NCI-H2081 (cell line): ENCODE measurements at regions not wholly inside any gene's neighbourhood (a gene's known extent, or its start where the extent isn't known, plus 50 kb on each side); places are given as distances from the start of the nearest gene placed in this dataset.

Experiments
- DNase-seq, 2 experiments: peaks; one replicate each; lab custom pipeline; 2025; lab: John Stamatoyannopoulos, UW

DNA sequence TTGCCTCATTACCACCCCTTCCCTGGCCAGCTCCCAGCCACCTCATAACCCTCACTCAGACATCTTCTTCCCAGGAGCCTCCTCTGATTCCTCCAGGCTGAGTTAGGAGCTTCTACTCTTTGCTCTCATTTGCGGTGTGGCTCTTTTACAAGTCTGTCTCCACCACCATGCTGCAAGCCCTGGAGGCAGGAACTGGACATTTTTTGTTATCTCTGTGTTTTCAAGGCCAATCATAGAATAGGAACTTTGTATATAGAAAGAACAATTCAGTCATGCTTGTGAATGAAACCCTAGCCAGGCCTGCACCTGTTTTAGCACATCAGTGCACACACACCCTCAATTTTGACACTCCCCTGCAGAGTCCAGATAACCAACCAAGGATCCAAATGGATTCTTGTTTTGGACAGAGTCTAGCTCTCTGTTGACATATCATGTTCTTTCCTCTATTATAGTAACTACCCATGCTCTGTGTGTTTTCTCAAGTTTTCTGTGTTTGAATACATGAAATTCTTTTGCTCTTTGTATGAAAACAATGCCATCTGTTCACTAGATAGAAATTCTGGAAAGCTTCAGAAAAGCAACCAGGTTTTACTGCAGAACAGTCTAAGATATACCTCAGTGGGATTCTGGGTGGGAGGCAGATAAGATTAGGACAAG, 60.9 kb upstream of the ZNF648 start:
- DNase-seq, result no peak

DNA sequence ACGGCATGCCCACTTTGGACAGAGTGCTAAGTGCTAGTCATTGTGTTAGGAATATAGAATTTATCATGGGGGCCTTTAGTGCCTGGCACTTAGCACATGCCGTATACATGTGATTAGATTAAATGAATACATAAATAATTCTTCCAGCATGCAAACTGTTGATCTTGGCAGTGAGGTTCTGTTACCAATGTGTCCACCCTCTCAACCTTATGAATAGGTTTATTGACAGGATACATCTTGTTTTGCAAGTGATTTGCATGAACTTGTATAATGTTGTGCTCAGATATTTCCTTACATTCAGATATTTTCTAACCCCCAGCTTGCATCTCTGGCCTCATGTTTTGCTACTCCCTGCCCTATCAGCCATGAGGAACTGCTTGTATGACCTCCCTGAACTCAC, 60.3 kb upstream of the ZNF648 start:
- no peak for DNase-seq

DNA sequence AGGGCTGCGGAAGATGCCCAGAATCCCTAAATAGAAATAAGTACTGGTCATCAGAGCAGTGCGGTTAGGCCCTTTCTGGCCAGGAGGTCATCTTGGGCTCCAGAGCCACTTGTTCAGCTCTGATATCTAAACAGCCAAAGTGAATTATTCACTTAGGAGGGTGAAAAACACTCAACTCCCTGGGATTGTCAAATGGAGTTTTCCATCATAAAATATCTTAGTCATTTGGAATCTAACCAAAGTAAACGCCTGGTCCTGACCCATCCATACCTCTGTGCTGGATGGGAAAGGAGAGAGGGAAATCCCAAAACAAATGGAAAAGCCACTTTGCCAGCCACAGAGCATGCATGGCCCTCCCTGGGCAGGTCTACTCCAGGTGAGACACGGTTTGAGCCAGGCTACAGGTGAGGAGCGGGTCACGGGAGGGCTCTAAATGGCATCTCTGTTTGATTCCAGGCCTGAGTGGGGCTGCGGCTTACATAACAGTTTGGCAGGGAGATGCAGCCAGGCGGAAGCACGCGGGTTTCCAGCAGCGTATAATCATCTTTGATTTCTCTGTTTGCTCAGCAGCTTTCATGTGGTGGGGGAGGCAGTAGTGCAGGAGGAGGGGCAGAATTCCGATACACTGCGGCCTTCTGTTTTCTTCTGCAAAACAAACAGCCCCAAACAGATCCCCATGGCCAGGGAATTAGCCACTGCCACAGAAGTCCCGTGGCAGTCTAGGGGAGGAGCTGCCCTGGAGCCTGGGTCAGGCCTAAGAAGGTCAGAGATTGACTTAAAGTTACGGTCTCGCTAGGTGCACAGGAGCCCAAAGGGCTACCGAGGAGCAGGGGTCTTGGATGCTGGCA, 59.1 kb upstream of the ZNF648 start:
- peak; percentile 46 to 60 for DNase-seq

DNA sequence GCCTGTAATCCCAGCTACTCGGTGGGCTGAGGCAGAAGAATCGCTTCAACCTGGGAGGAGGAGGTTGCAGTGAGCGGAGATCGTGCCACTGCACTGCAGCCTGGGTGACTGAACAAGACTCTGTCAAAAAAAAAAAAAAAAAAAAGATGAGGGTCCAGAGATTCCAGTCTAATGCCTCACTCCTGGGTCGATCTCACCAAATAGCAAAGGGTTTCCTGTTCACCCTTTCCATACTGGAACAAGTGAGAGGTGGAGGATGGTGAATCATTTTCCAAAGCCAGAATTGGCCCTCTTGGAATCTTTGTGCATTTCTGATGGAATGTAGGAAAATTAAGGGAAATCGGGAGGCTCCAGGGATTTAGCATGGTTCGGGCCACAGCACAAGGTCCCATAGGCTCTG, 58.1 kb upstream of the ZNF648 start:
- no peak for DNase-seq

DNA sequence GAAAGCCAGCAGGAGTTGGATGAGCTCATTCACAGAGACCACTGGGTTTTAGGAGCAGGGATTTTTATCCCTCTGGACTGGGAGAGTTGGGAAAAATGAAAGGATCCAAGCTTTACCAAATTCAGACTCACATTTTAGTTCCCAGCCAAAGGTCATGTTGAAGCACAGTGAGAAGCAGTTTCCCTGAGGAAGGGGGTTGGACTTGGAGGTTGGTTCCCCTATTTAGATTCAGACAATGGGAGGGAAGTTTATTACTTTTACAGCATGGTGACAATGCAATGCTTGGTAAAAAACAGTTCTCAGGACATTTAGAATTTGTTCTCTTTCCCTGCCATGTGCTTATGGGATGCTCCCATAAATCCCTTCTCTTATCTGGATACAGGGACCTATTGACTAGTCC, 57.3 kb upstream of the ZNF648 start:
- DNase-seq, result no peak

DNA sequence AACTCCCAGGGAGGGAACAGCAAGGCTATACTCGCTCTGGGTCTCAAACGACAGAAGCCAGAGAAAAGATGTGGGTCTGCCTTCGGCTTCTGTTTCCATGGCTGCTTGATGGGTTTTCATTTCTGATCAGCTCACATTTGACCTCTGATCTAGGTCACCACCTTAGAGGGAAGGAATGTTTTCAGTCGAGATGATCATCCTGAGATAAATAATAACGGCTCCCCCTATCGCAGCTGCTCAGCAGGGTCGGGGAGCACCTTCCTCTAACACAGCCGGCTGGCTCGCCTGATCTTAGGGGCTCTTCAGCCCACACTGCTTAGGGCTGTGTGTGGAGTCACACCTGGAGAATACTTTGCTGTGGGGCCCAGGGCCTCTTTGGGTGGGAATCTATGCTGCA, 53.1 kb upstream of the ZNF648 start:
- DNase-seq, result no peak

DNA sequence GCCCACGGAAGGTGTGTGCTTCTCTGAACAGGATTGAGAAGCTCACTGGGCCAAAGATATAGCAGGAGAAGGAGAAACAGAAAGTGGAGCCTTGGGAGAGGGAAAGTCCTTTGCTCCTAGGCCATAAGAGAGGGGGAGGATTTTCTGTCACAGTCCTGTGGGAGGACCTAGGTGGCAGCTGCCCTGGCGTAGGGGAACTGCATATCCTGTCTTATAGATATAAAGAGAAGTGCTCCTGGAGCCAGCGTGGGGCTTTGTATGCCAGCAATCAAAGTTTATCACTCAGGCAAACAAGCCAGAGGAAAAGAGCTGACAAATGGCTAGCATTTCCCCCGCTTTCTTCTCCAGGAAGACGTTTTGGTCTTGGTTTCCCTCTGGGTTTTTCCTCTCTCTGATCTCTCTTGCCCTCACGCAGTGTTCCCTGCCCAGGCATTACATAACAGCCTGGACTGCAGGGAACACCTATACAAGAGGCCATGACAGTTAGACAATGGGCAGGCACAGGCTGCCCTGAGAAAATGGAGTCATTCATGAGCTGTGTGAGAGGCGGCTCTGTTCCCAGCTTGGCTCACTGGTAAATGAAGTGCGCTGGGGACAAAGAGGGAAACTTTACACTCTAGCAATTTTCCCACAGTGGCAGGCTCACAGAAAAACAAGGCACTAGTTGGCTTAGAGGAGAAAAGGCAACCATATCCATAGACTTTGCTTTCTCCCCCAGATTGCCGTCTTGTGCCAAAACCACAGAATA, 52.5 kb upstream of the ZNF648 start:
- DNase-seq, result no peak

DNA sequence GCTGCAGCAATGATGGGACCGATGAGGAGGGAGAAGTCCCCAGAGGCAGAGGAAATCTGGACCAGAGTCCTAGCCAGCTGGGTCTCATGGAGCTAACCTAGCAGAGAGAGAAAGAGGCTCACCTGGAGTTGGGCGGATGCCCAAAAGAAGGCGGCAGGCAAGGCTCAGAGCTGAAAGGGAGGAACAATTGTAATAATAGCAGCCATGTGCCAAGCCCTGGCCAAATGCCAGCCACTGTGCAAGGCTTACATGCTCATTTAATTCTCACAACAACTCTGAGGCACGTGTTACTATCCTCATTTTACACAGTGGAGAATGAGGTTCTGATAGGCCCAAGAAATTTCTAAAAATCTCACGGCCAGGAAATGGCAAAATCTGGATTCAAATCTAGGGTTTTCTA, 50.0 kb upstream of the ZNF648 start:
- DNase-seq, result peak; percentile 82 to 89
